ENCODE measurements at regions not wholly inside any gene's neighbourhood (a gene's known extent, or its start where the extent isn't known, plus 50 kb on each side); places are given as distances from the start of the nearest gene placed in this dataset.

GRCh38 chr10:35922876-35923600 is 280.9 kb upstream of the FZD8 start (continued):
- TF ChIP-seq CHD7 (IDR thresholded peaks at IDR 0.05; ENCODE audit: insufficient replicate concordance, low read length) (no peak), ZNF274 (IDR thresholded peaks at IDR 0.05; ENCODE audit: borderline replicate concordance, extremely low read depth, low read length) (no peak), MAX (IDR thresholded peaks at IDR 0.05) (no peak), RNF2 (IDR thresholded peaks at IDR 0.05; ENCODE audit: borderline replicate concordance, low read depth, low read length, missing control alignments, poor library complexity, severe bottlenecking) (no peak), SAP30 (IDR thresholded peaks at IDR 0.05; ENCODE audit: insufficient read depth, insufficient replicate concordance, low read length) (no peak), USF2 (IDR thresholded peaks at IDR 0.05; ENCODE audit: low read length) (no peak), NRF1 (IDR thresholded peaks at IDR 0.05; ENCODE audit: low read depth, low read length) (no peak), POLR2A (IDR thresholded peaks at IDR 0.05; ENCODE audit: control extremely low read depth in 1 of 2, low read depth in 2 of 2, low read length in 2 of 2) (no peak), POLR2AphosphoS5 (IDR thresholded peaks at IDR 0.05; ENCODE audit: low read depth, low read length) (no peak)
